GM10248 (cell line): ENCODE measurements at regions not wholly inside any gene's neighbourhood (a gene's known extent, or its start where the extent isn't known, plus 50 kb on each side); places are given as distances from the start of the nearest gene placed in this dataset.

Source experiments
- CTCF ChIA-PET: fragments of 300-600 bp; sonication (Branson Sonifier 250); formaldehyde crosslinking; extraction: SDS; loops from one replicate; lab custom pipeline; 2021; ENCODE audit warnings: antibody characterized with exemption; lab: Yijun Ruan, JAX
- POLR2A ChIA-PET: fragments of 350-650 bp; sonication (Branson Sonifier 250); formaldehyde crosslinking; extraction: SDS; loops from one replicate; lab custom pipeline; 2020; ENCODE audit warnings: antibody characterized with exemption; lab: Yijun Ruan, JAX
- DNase-seq: peaks from one replicate; pipeline ENCODE4 v3.0.0; 2012; ENCODE audit errors: extremely low spot score
- CTCF ChIP-seq: IDR thresholded peaks from 2 replicates; pipeline ENCODE4 v1.5.1; 2012; ENCODE audit warnings: mild to moderate bottlenecking, low read depth; ENCODE audit errors: extremely low read depth, missing control alignments, control extremely low read depth

- CTCF ChIA-PET: interaction anchor here (1.2 kb wide), 1 partner anchor 15 kb away, joined by 3 read pairs; no protein-coding TSS in a partner anchor
- POLR2A ChIA-PET: no interaction called here
- no peak for DNase-seq
- TF ChIP-seq CTCF: no peak
These were observed 190.4 kb upstream of the PCDH10 start for GRCh38 chr4:132958457-132959263.

GRCh38 chr4:132981611-132982010 lies 167.5 kb upstream of the PCDH10 start:
- no peak for DNase-seq
- CTCF ChIA-PET: no interaction called here
- no peak for TF ChIP-seq CTCF
- POLR2A ChIA-PET: no interaction called here

GRCh38 chr4:132982151-132982550 lies 166.9 kb upstream of the PCDH10 start:
- CTCF ChIA-PET: no interaction called here

GRCh38 chr4:132991111-132991510 lies 158.0 kb upstream of the PCDH10 start:
- CTCF ChIA-PET: no interaction called here
- POLR2A ChIA-PET: no interaction called here
- DNase-seq: no peak
- TF ChIP-seq CTCF: no peak

More at GRCh38 chr4:132982151-132982550, 166.9 kb upstream of the PCDH10 start:
- no peak for TF ChIP-seq CTCF
- DNase-seq: no peak
- POLR2A ChIA-PET: no interaction called here

GRCh38 chr4:132992686-132993085 lies 156.4 kb upstream of the PCDH10 start:
- no peak for DNase-seq
- CTCF ChIA-PET: no interaction called here
- POLR2A ChIA-PET: no interaction called here

GRCh38 chr4:132998585-132999230 lies 150.4 kb upstream of the PCDH10 start:
- DNase-seq: no peak
- no peak for TF ChIP-seq CTCF

More at GRCh38 chr4:132992686-132993085, 156.4 kb upstream of the PCDH10 start:
- TF ChIP-seq CTCF: no peak

More at GRCh38 chr4:132998585-132999230, 150.4 kb upstream of the PCDH10 start:
- ChIA-PET CTCF (interaction anchor here (0.9 kb wide), 1 partner anchor 15 kb away, joined by 3 read pairs; no protein-coding TSS in a partner anchor), POLR2A (no interaction called here)
